ENCODE measurements at regions not wholly inside any gene's neighbourhood (a gene's known extent, or its start where the extent isn't known, plus 50 kb on each side); places are given as distances from the start of the nearest gene placed in this dataset.

- no peak for TF ChIP-seq CTCF (IDR thresholded peaks at IDR 0.05)
- H3K4me3 ChIP-seq: no peak overlapping the region
- no peaks in the 10 kb centered on the region for H3K4me1 ChIP-seq (ENCODE audit: low read depth)
- ATAC-seq (no peak), DNase-seq (no peak)
- H3K9me3 ChIP-seq: no peaks in the 10 kb centered on the region
- intact Hi-C loops (cut with DNase I, micrococcal nuclease): no loop called here
- no peaks in the 10 kb centered on the region for H3K36me3 ChIP-seq (ENCODE audit: low read depth)
These were observed 676.1 kb upstream of the GYPC start for GRCh38 chr2:125979886-125980285.

- TF ChIP-seq CTCF (IDR thresholded peaks at IDR 0.05): no peak
- DNase-seq: no peak
- ATAC-seq: no peak
These were observed 672.6 kb upstream of the GYPC start for GRCh38 chr2:125983364-125983763.

GRCh38 chr2:126029316-126029715 lies 626.6 kb upstream of the GYPC start:
- no peak for TF ChIP-seq CTCF (IDR thresholded peaks at IDR 0.05)
- intact Hi-C loops (cut with DNase I, micrococcal nuclease): no loop called here
- H3K4me3 ChIP-seq: no peak overlapping the region
- H3K9me3 ChIP-seq: no peaks in the 10 kb centered on the region
- H3K4me1 ChIP-seq (ENCODE audit: low read depth): no peaks in the 10 kb centered on the region
- H3K36me3 ChIP-seq (ENCODE audit: low read depth): no peaks in the 10 kb centered on the region
- no peak for ATAC-seq
- DNase-seq: no peak

More at GRCh38 chr2:125983364-125983763, 672.6 kb upstream of the GYPC start:
- Histone ChIP-seq H3K4me1 (ENCODE audit: low read depth) (no peaks in the 10 kb centered on the region), H3K4me3 (no peak overlapping the region), H3K36me3 (ENCODE audit: low read depth) (no peaks in the 10 kb centered on the region), H3K9me3 (no peaks in the 10 kb centered on the region)
- intact Hi-C loops (cut with DNase I, micrococcal nuclease): no loop called here

- intact Hi-C loops (cut with DNase I, micrococcal nuclease): no loop called here
- no peaks in the 10 kb centered on the region for H3K9me3 ChIP-seq
- TF ChIP-seq CTCF (IDR thresholded peaks at IDR 0.05): no peak
- H3K4me3 ChIP-seq: no peak overlapping the region
- no peaks in the 10 kb centered on the region for H3K4me1 ChIP-seq (ENCODE audit: low read depth)
- no peak for ATAC-seq
- no peak for DNase-seq
- H3K36me3 ChIP-seq (ENCODE audit: low read depth): no peaks in the 10 kb centered on the region
These were observed 617.1 kb upstream of the GYPC start for GRCh38 chr2:126038861-126039260.

- intact Hi-C loops (cut with DNase I, micrococcal nuclease): no loop called here
- DNase-seq (no peak), ATAC-seq (no peak)
These were observed 614.4 kb upstream of the GYPC start for GRCh38 chr2:126041391-126042047.

More at GRCh38 chr2:126041391-126042047, 614.4 kb upstream of the GYPC start:
- Histone ChIP-seq H3K4me1 (ENCODE audit: low read depth) (no peaks in the 10 kb centered on the region), H3K9me3 (no peaks in the 10 kb centered on the region), H3K4me3 (no peak overlapping the region), H3K36me3 (ENCODE audit: low read depth) (no peaks in the 10 kb centered on the region)
- no peak for TF ChIP-seq CTCF (IDR thresholded peaks at IDR 0.05)

Measured in mucosa of descending colon (tissue), 3 donors.